HepG2 (cell line): ENCODE measurements at regions not wholly inside any gene's neighbourhood (a gene's known extent, or its start where the extent isn't known, plus 50 kb on each side); places are given as distances from the start of the nearest gene placed in this dataset.

Source experiments
- CTCF ChIP-seq: sonication (generic); formaldehyde crosslinking; IDR thresholded peaks from 2 replicates; pipeline ENCODE4 v1.5.0; 2020; ENCODE audit warnings: mild to moderate bottlenecking, missing genetic modification reagents, moderate library complexity
- PRDM10 ChIP-seq: sonication (generic); formaldehyde crosslinking; IDR thresholded peaks from 2 replicates; pipeline ENCODE4 v1.4.0; 2020; ENCODE audit warnings: low read depth, missing genetic modification reagents
- SAFB2 ChIP-seq: sonication (generic); formaldehyde crosslinking; IDR thresholded peaks from 2 replicates; pipeline ENCODE4 v1.5.1; 2020; ENCODE audit warnings: missing genetic modification reagents, low read depth, mild to moderate bottlenecking, borderline replicate concordance
- STAT5B ChIP-seq: sonication (generic); formaldehyde crosslinking; IDR thresholded peaks from 2 replicates; pipeline ENCODE4 v1.4.0; 2020; ENCODE audit warnings: missing genetic modification reagents
- ZNF121 ChIP-seq: sonication (generic); formaldehyde crosslinking; IDR thresholded peaks from 2 replicates; pipeline ENCODE4 v1.5.0; 2020; ENCODE audit warnings: mild to moderate bottlenecking, missing genetic modification reagents
- ZNF674 ChIP-seq: sonication (generic); formaldehyde crosslinking; IDR thresholded peaks from 2 replicates; pipeline ENCODE4 v1.5.0; 2020; ENCODE audit warnings: low read depth, mild to moderate bottlenecking, missing genetic modification reagents
- ZNF749 ChIP-seq: sonication (generic); formaldehyde crosslinking; IDR thresholded peaks from 2 replicates; pipeline ENCODE4 v1.8.0; 2022; ENCODE audit warnings: mild to moderate bottlenecking, missing genetic modification reagents, moderate library complexity, borderline replicate concordance

GRCh38 chr17:65400701-65401100 lies 160.7 kb downstream of the AXIN2 start:
- no peak for TF ChIP-seq ZNF121 (CRISPR knock-in tag)
- no peak for TF ChIP-seq ZNF749 (CRISPR knock-in tag)
- no peak for TF ChIP-seq PRDM10 (CRISPR knock-in tag)
- no peak for TF ChIP-seq CTCF (CRISPR knock-in tag)
- TF ChIP-seq SAFB2 (CRISPR knock-in tag): no peak
- TF ChIP-seq ZNF674 (CRISPR knock-in tag): no peak
- TF ChIP-seq STAT5B (CRISPR knock-in tag): no peak
